Heart right ventricle (tissue), 16 donors: ENCODE measurements at regions not wholly inside any gene's neighbourhood (a gene's known extent, or its start where the extent isn't known, plus 50 kb on each side); places are given as distances from the start of the nearest gene placed in this dataset.

ENCODE experiments used
- ATAC-seq, 8 donors: fragments of 200-7000 bp; cut with Tn5 transposase; one replicate each; pipeline ENCODE4 v1.9.1; 2020; ENCODE audit warnings: mild to moderate bottlenecking in 8 of 8, moderate library complexity in 8 of 8, moderate number of reproducible peaks in 1 of 8
- DNase-seq, 2 donors: peaks; one replicate each; pipeline ENCODE4 v3.0.0-alpha.2; 2020
- H3K27ac ChIP-seq, 10 donors: fragments of 200-600 bp; sonication (generic) in 2 of 10; one replicate each; pipeline versions ENCODE4 v1.5.0 to v1.8.0; 2020 to 2022; ENCODE audit warnings: mild to moderate bottlenecking in 3 of 10
- H3K27me3 ChIP-seq, 7 donors: fragments of 200-600 bp; one replicate each; pipeline ENCODE4 v1.8.0; 2021 to 2022; ENCODE audit warnings: mild to moderate bottlenecking in 2 of 7
- H3K36me3 ChIP-seq, 9 donors: fragments of 200-600 bp; sonication (generic) in 1 of 9; one replicate each; pipeline versions ENCODE4 v1.5.0 to v1.8.0; 2020 to 2022; ENCODE audit warnings: mild to moderate bottlenecking in 2 of 9
- H3K4me1 ChIP-seq, 9 donors: fragments of 200-600 bp; sonication (generic) in 1 of 9; one replicate each; pipeline versions ENCODE4 v1.5.0 to v1.8.0; 2020 to 2022; ENCODE audit warnings: mild to moderate bottlenecking in 4 of 9
- H3K4me3 ChIP-seq, 10 donors: fragments of 200-600 bp; sonication (generic) in 2 of 10; one replicate each; pipeline versions ENCODE4 v1.5.0 to v1.8.0; 2020 to 2022; ENCODE audit warnings: mild to moderate bottlenecking in 7 of 10, moderate library complexity in 2 of 10
- H3K9me3 ChIP-seq, 11 donors: fragments of 200-600 bp in 10 of 11; sonication (generic) in 2 of 11; one replicate each; pipeline versions ENCODE4 v1.5.0 to v1.8.0; 2013 to 2022; ENCODE audit warnings: mild to moderate bottlenecking in 2 of 11, control low read depth in 1 of 11, moderate library complexity in 1 of 11
- CTCF ChIP-seq, 9 donors: fragments of 200-600 bp; sonication (generic) in 2 of 9; IDR thresholded peaks; one replicate each; pipeline versions ENCODE4 v1.5.0 to v1.8.0; 2021 to 2022; ENCODE audit warnings: antibody characterized with exemption in 9 of 9, mild to moderate bottlenecking in 5 of 9, moderate library complexity in 1 of 9
- WGBS, 2 donors: extraction: QIAGEN DNeasy Blood & Tissue Kit; methylation state at CpG; one replicate each; pipeline ENCODE4 v1.1.7; 2013; ENCODE audit warnings: inconsistent platforms in 1 of 2; 5-methylcytosine and 5-hydroxymethylcytosine counted together
- intact Hi-C, 10 donors: fragments of 100-400 bp; cut with DNase I; formaldehyde crosslinking; loops; one replicate each; pipeline versions ENCODE4 v1.11.1 to v1.14.2; 2022
- donor health status: Arrhythmogenic right ventricular cardiomyopathy.
- donor health status: ischemic (EF 13 %, LVEDD 7.1; RV severe dilation, severe dysfunction).
- donor health status: healthy with polysubstance abuse.
- donor health status: DM: no; HTN: yes; CAD: no.
- donor health status: DM: no; HTN: no; CAD: no.
- donor health status: ischemic (EF 25% LVEDD 6.9; RV normal size, moderate dysfunction).
- donor health status: ischemic (EF 25% LVEDD 5.7; RV mildly dilated, moderate dysfunction).
- donor health status: healthy.
- donor health status: DM: yes; HTN: yes; CAD: no.
- donor health status: Ischemic cardiomyopathy.
- donor health status: ischemic (EF 35%, LVEDD 5.7; RV mildly dilated, moderate dysfunction).
- donor health status: nonischemic (EF 11% LVEDD 7.7; RV severe dilation, severe dysfunction).
- donor health status: DM: yes; HTN: yes; CAD: no.
- donor health status: PGD.
- donor health status: ischemic (EF 29% LVEDD 5.4; RV normal size, mild dysfunction).
- donor health status: nonischemic (EF 23%, LVEDD 6.1; RV moderate dilation, normal function).

DNA sequence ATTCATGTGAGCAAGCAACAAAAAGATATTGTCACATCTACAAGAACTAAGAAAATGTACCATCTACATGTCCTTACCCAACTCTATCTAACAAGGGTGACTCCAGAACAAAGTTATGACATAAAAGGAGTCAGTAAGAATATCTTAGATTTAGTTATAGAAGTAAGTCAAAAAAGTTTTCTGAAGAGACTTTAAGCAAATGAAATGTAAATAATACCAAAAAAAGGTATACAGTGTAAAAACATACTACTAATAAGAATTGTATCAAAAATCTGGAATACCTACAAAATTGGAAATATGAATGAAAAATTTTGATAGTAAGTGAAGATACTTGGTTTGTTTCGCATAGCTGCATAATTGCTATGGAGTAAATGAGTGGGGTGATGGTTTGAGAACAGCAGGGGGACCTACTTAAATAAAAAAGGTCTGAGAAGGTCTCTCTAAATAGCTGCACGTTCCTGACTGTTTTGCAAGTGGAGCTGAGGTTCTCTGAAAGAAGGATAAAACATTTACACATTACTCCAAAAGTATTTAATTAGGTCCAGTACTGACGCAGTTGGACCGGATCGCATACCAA is 51.0 kb upstream of the ENPP6 start:
- no peaks in the 10 kb centered on the region for H3K27me3 ChIP-seq
- 79 to 80% methylated on average over 5 of the region's 5 CpGs for WGBS, 2 donors

DNA sequence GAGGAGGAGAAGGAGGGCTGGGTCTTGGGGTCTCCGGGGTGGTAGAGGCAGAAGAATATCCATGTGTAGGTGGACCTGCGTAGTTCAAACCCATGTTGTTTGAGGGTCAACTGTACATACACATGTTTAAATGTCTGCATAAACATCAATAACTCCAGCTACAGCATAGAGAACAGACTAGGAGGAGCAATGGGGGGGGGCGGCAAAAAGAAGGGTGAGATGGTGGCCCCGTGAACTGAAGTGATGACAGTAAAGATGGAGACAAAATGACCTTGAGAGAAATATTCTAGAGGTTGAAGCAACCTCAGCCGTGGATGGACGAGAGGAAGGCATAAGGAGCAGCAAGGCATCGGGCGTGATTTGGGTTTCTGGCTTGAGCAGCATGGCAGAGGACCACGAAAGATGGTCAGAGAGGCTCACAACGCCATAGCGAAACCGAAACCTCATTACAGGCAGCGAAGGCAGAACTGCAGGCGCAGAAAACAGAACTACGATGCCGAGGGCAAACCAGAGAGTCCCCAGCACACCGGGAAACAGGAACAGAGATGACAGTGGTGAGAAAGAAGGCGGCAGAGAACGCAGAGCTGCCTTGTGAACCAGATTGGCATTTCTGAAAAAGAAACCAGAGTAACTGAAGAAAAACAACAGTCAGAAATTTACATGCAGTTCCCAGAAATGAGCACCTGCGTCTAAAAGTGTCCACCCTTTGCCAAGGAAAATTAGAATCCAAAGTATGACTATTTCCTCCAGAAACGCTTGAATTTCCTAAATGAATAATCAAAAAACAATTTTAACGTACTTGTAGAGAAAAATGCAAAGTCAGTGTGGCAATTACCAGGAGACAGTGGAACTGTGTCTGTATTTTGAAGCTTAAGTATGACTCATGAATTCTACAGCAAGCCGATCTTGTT is 50.3 kb upstream of the ENPP6 start:
- H3K9me3 ChIP-seq, result no peaks in the 10 kb centered on the region
- ATAC-seq, result peak in 7 of 8 donors; percentile 20 to 71 (median 56)
- intact Hi-C loops, result loop anchor here in 7 of 10 donors (5.0 to 10.0 kb wide), 7 partner anchors 117 to 379 kb away; partner anchors contain the start of genes CASP3 (in 3 of the 7), IRF2 (in 3 of the 7) and PRIMPOL (in 3 of the 7)
- H3K4me1 ChIP-seq, result peaks cover 0 to 47% (median 7%) of the 10 kb centered on the region in 9 donors
- H3K27ac ChIP-seq, result peak overlapping the region in 5 of 10 donors; percentile 63 to 93 (median 73)
- H3K36me3 ChIP-seq, result no peaks in the 10 kb centered on the region
- H3K4me3 ChIP-seq, result peak overlapping the region in 6 of 10 donors; percentile 12 to 48 (median 31)
- H3K27me3 ChIP-seq, result no peaks in the 10 kb centered on the region
- peak in 1 of 2 donors; percentile 57 for DNase-seq
- 66 to 79% methylated on average over 23 of the region's 23 CpGs for whole genome bisulfite sequencing, 2 donors
- no peak for TF ChIP-seq CTCF (IDR thresholded peaks at IDR 0.05)

More for the DNA sequence above, 51.0 kb upstream of the ENPP6 start:
- Histone ChIP-seq H3K27ac (peak overlapping the region in 5 of 10 donors; percentile 63 to 93 (median 73)), H3K9me3 (no peaks in the 10 kb centered on the region), H3K36me3 (no peaks in the 10 kb centered on the region), H3K4me1 (peaks cover 0 to 46% (median 7%) of the 10 kb centered on the region in 9 donors), H3K4me3 (peak overlapping the region in 4 of 10 donors; percentile 19 to 48 (median 44))
- DNase-seq, result no peak
- ATAC-seq, result no peak
- TF ChIP-seq CTCF (IDR thresholded peaks at IDR 0.05), result no peak
- intact Hi-C loops, result loop anchor here in 7 of 10 donors (5.0 to 10.0 kb wide), 7 partner anchors 116 to 379 kb away; partner anchors contain the start of genes CASP3 (in 3 of the 7), IRF2 (in 3 of the 7) and PRIMPOL (in 3 of the 7)
